ENCODE measurements at regions not wholly inside any gene's neighbourhood (a gene's known extent, or its start where the extent isn't known, plus 50 kb on each side); places are given as distances from the start of the nearest gene placed in this dataset.

- BruUV-seq (replicated peaks): no TSS peak
- FAIRE-seq: no peak
- no peak overlapping the region for H3K27ac ChIP-seq (ENCODE audit: insufficient read depth, low read depth, low read length)
Observed at GRCh38 chr11:96506041-96506440, 116.2 kb downstream of the JRKL start.

More at GRCh38 chr11:96506041-96506440, 116.2 kb downstream of the JRKL start:
- DNase-seq (ENCODE audit: low read depth, low spot score): no peak
- no peaks in the 10 kb centered on the region for H3K36me3 ChIP-seq (ENCODE audit: control insufficient read depth in 2 of 2, extremely low read depth in 1 of 2, insufficient read depth in 2 of 2, low read length in 2 of 2)
- no peak overlapping the region for H3K4me2 ChIP-seq (ENCODE audit: insufficient read depth, low read length)
- no peaks in the 10 kb centered on the region for H3K27me3 ChIP-seq (ENCODE audit: control insufficient read depth in 2 of 2, insufficient read depth in 2 of 2, low read length in 2 of 2)
- no peak overlapping the region for H2AFZ ChIP-seq (ENCODE audit: low read depth, low read length)
- no peak for TF ChIP-seq EZH2 (IDR thresholded peaks at IDR 0.05; ENCODE audit: borderline replicate concordance, low read depth, low read length, severe bottlenecking)
- TF ChIP-seq POLR2A (IDR thresholded peaks at IDR 0.05; ENCODE audit: low read depth, low read length): no peak
- TF ChIP-seq CTCF (IDR thresholded peaks at IDR 0.05; ENCODE audit: extremely low read depth in 1 of 2, insufficient read depth in 1 of 2, low read depth in 1 of 2, low read length in 2 of 2): no peak
- no peak for TF ChIP-seq MAX (IDR thresholded peaks at IDR 0.05; ENCODE audit: insufficient read depth, insufficient read length)
- no peak for TF ChIP-seq POLR2AphosphoS5 (IDR thresholded peaks at IDR 0.05; ENCODE audit: insufficient read depth, low read depth, low read length)
- TF ChIP-seq FOS (IDR thresholded peaks at IDR 0.05; ENCODE audit: borderline replicate concordance, insufficient read depth, low read length): no peak
- TF ChIP-seq MYC (IDR thresholded peaks at IDR 0.05; ENCODE audit: low read depth, low read length): no peak
- TF ChIP-seq GATA2 (IDR thresholded peaks at IDR 0.05; ENCODE audit: insufficient read depth, insufficient read length, low read depth, low read length): no peak
- TF ChIP-seq JUN (IDR thresholded peaks at IDR 0.05; ENCODE audit: borderline replicate concordance, insufficient read depth, insufficient read length, low read depth): no peak
- H4K20me1 ChIP-seq (replicated peaks; ENCODE audit: control insufficient read depth, extremely low read depth, insufficient read depth, low read length): no peaks in the 10 kb centered on the region
- ChIA-PET CTCF (no interaction called here), POLR2A (no interaction called here)
- H3K4me3 ChIP-seq (replicated peaks in 1 of 3; ENCODE audit: insufficient read depth in 1 of 3, low read depth in 1 of 3, low read length in 3 of 3): no peak overlapping the region
- no peaks in the 10 kb centered on the region for H3K9me3 ChIP-seq (replicated peaks; ENCODE audit: control insufficient read depth, insufficient read depth, low read length)
- intact Hi-C loops (cut with micrococcal nuclease) (no loop called here), dilution Hi-C loops (cut with MboI; ENCODE audit: extremely low pct_ligation_motif_present, low sequenced_read_pairs) (no loop called here)
- H3K9me1 ChIP-seq (replicated peaks; ENCODE audit: control insufficient read depth, extremely low read depth, insufficient read depth, low read length): no peaks in the 10 kb centered on the region
- H3K4me1 ChIP-seq (ENCODE audit: control insufficient read depth, extremely low read depth, insufficient read depth, low read length): no peaks in the 10 kb centered on the region
- no peaks in the 10 kb centered on the region for H3K79me2 ChIP-seq (ENCODE audit: control insufficient read depth, insufficient read depth, low read length)
- no peak overlapping the region for H3K9ac ChIP-seq (replicated peaks; ENCODE audit: extremely low read depth, insufficient read depth, low read length)

Data from endothelial cell of umbilical vein (primary cell).